SJCRH30 (cell line): ENCODE measurements at regions not wholly inside any gene's neighbourhood (a gene's known extent, or its start where the extent isn't known, plus 50 kb on each side); places are given as distances from the start of the nearest gene placed in this dataset.
A peak's percentile ranks its signal among the peaks of the same experiment; 100 is the strongest.

Experiments
- DNase-seq, 2 experiments: peaks; one replicate each; pipeline ENCODE4 v3.0.0-alpha.2; 2015 to 2020
- H3K27ac ChIP-seq: fragments of 250-450 bp; sonication (Bioruptor Pico); 2 replicates; pipeline ENCODE4 v1.5.1; 2020; ENCODE audit warnings: mild to moderate bottlenecking, moderate library complexity
- H3K27me3 ChIP-seq: fragments of 250-450 bp; sonication (Bioruptor Pico); 2 replicates; pipeline ENCODE4 v1.5.1; 2020; ENCODE audit warnings: mild to moderate bottlenecking, moderate library complexity
- H3K36me3 ChIP-seq: fragments of 250-450 bp; sonication (Bioruptor Pico); 2 replicates; pipeline ENCODE4 v1.5.1; 2020; ENCODE audit warnings: mild to moderate bottlenecking, moderate library complexity
- H3K4me1 ChIP-seq: fragments of 250-450 bp; sonication (Bioruptor Pico); 2 replicates; pipeline ENCODE4 v1.5.1; 2020; ENCODE audit warnings: mild to moderate bottlenecking, moderate library complexity
- H3K4me3 ChIP-seq: fragments of 250-450 bp; sonication (Bioruptor Pico); 2 replicates; pipeline ENCODE4 v1.5.1; 2020; ENCODE audit warnings: mild to moderate bottlenecking, moderate library complexity
- H3K9me3 ChIP-seq: fragments of 250-450 bp; sonication (Bioruptor Pico); replicated peaks from 2 replicates; pipeline ENCODE4 v1.5.1; 2020; ENCODE audit warnings: mild to moderate bottlenecking, moderate library complexity

DNA sequence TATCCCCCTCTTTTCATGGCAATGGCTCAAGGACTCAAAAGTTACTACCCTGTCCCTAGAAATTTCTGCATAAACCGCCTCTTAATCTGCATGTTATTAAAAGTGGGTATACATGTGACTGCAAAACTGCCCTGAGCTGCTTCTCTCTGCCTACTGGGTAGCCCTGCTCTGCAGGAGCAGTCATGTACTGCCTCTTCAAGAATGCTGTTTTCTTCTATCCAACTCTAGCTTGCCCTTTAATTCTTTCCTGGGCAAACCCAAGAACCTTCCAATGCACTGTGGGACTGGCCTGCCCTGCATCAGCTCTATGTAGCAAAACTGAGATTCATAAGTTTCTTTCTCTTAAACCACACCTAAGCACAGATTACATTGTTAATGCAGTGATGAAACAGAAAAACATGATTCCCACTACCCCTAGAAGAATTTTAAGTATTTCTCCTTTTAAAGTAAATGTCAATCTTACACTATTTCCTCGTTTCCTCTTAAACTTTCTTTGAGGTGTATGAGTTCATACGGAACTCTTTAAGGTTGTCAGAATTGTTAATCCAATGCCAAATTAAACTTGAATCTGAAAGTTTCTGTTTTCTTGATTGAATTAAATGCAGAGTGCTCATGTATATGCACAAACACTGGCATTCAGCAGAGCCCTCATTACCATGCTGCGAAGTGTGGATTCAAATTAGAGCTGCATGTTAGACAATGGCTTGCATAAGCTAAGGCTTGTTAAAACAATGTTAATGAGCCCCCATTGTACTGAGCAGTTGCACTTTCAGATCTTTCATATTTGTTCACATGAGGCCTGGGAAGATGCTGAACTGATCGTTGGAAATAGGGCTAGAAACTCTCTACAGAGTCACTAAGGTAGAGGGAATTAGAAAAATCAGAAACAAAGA, 669.9 kb upstream of the PCDH20 start:
- Histone ChIP-seq H3K9me3 (no peaks in the 10 kb centered on the region), H3K4me3 (no peak overlapping the region), H3K27me3 (no peaks in the 10 kb centered on the region), H3K36me3 (no peaks in the 10 kb centered on the region), H3K27ac (no peak overlapping the region), H3K4me1 (no peaks in the 10 kb centered on the region)
- no peak for DNase-seq

DNA sequence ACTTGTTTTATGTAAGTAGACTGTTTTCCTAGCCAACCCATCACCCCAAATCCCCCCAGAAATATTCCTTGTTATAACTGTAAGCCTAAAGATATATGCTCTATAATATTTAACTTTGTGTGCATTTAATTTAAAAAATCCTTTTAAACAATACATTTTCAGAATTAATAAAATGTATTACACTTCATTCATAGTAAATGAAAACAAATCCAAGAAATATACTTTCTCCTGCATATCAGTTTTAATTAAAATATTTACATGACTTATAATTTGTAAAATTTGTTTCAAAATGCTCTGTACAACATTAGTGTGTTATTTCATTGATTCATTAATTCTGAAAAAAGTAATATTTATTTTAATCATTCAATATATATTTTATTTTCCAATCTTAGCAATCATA, 669.1 kb upstream of the PCDH20 start:
- no peaks in the 10 kb centered on the region for H3K9me3 ChIP-seq
- no peaks in the 10 kb centered on the region for H3K27me3 ChIP-seq
- no peaks in the 10 kb centered on the region for H3K36me3 ChIP-seq
- H3K4me1 ChIP-seq = no peaks in the 10 kb centered on the region
- H3K4me3 ChIP-seq = no peak overlapping the region
- DNase-seq = no peak
- H3K27ac ChIP-seq = no peak overlapping the region

DNA sequence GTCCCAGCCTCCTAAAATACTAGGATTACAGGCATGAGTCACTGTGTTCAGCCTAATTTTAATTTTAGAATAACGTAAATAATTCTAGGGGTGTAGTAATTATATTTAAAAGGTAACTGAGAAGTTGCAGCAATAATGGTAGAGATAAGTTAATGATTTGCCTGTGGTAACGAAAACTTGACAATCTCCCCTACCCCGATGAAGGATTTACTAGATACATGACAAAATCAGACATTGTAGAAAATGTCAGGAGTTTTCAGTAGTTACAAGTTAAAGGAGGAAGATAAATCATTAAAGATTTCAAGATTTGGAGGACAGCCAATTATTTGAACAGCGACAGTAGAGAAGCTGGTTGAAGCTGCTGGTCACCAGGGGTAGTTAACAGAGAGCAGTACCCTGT, 652.2 kb upstream of the PCDH20 start:
- H3K36me3 ChIP-seq = no peaks in the 10 kb centered on the region
- H3K27me3 ChIP-seq = no peaks in the 10 kb centered on the region
- no peak for DNase-seq
- no peaks in the 10 kb centered on the region for H3K4me1 ChIP-seq
- H3K9me3 ChIP-seq = no peaks in the 10 kb centered on the region
- no peak overlapping the region for H3K27ac ChIP-seq
- no peak overlapping the region for H3K4me3 ChIP-seq

DNA sequence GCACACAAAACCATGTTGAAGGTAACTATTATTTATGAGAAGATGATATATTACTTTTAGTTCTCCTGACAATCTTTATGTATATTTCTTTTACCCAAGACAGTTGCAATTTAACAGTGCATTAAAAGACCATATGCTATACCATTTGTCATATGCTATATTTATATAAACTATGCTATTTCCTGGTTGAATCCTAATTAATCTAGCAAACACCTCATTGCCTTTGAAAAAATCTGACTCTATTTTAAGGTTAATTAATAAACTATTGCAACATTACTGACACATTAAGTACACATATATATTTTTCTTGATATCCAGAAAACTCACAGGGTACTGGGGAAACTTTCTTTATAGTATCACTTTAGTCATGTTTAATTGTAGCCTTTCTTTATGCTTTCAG, 649.4 kb upstream of the PCDH20 start:
- DNase-seq = no peak
- no peaks in the 10 kb centered on the region for H3K27me3 ChIP-seq
- H3K4me3 ChIP-seq = no peak overlapping the region
- H3K27ac ChIP-seq = no peak overlapping the region
- H3K9me3 ChIP-seq = no peaks in the 10 kb centered on the region
- no peaks in the 10 kb centered on the region for H3K4me1 ChIP-seq
- no peaks in the 10 kb centered on the region for H3K36me3 ChIP-seq

DNA sequence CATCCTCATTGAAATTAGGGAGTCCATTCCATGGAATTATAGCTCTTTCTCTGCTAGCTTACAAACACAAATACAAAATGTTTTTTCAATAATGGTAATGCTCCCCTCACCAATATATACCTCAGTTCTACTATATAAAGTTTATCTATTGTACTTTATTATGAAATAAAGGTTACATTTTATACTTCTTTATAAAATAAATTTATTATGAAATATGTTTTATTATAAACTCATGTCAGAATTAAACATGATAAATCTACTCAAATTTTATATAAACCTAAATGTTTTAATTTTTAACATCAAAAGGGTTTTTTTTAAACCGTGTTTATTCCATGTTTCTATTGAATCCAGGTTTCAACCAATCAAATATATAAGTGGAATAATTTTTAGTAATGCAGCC, 646.1 kb upstream of the PCDH20 start:
- no peak for DNase-seq
- Histone ChIP-seq H3K27ac (no peak overlapping the region), H3K4me1 (no peaks in the 10 kb centered on the region), H3K36me3 (no peaks in the 10 kb centered on the region), H3K9me3 (no peaks in the 10 kb centered on the region), H3K27me3 (no peaks in the 10 kb centered on the region), H3K4me3 (no peak overlapping the region)

DNA sequence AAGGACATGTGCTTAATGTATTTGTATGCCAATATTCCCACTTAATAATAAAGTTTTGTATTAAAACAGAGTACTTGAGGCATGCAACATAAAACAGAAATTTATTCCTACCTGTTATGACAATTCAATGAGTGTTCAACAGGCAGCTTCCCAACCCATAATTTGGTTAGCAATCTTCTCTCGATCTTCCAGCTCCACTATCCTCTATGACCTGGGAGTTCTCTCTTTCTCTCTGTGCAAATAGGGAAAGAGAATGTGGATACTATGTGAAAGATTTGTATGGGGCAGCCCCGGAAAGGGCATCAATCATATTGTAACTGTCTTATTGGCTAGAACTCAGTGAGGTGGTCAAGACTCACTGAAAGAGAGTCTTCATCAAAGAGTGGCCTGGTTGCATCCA, 644.9 kb upstream of the PCDH20 start:
- Histone ChIP-seq H3K4me1 (no peaks in the 10 kb centered on the region), H3K27me3 (no peaks in the 10 kb centered on the region), H3K27ac (no peak overlapping the region), H3K9me3 (no peaks in the 10 kb centered on the region), H3K4me3 (no peak overlapping the region), H3K36me3 (no peaks in the 10 kb centered on the region)
- DNase-seq = no peak

DNA sequence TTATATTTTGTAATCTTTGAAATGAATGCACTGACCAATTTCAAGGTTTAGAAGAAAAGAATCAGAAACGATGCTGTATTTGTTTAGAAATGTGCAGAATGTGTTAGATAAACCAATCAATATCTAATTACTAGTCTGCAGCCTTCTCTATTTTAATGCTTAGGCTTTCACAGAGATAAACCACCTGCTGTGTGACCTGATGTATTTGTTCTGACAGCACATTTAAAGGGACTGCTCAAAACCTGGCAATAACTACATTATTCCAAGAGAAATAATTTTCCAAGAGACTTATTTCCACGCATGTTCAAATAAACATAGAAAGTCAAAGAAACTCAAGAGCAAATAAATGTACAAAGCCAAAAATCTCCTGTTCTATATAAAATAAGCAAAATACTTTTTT, 641.6 kb upstream of the PCDH20 start:
- Histone ChIP-seq H3K9me3 (no peaks in the 10 kb centered on the region), H3K36me3 (peaks cover 2% of the 10 kb centered on the region; the same call in 1 of the 2 replicates), H3K4me3 (no peak overlapping the region), H3K27ac (no peak overlapping the region), H3K27me3 (no peaks in the 10 kb centered on the region), H3K4me1 (no peaks in the 10 kb centered on the region)
- no peak for DNase-seq

DNA sequence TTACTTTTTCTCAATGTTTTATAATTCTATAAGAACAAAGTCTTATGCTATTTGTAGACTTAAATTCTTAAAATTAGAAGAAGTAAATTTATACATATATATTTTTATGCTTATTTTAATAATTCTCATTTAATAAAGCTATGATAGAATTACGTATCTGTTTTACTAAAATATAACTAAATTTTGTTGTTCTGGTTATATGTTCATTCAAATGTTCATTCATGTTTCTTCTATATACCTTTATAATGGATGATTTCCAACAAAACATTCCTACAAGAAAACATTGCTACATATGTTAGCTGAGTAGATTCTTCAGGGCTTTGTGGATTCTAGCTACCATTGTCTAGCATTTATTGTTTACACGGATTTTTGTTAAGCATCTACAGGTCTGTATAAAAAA, 634.3 kb upstream of the PCDH20 start:
- H3K27me3 ChIP-seq = no peaks in the 10 kb centered on the region
- H3K4me1 ChIP-seq = no peaks in the 10 kb centered on the region
- no peak for DNase-seq
- no peaks in the 10 kb centered on the region for H3K9me3 ChIP-seq
- peaks cover 2% of the 10 kb centered on the region; the same call in 1 of the 2 replicates for H3K36me3 ChIP-seq
- no peak overlapping the region for H3K4me3 ChIP-seq
- no peak overlapping the region for H3K27ac ChIP-seq

DNA sequence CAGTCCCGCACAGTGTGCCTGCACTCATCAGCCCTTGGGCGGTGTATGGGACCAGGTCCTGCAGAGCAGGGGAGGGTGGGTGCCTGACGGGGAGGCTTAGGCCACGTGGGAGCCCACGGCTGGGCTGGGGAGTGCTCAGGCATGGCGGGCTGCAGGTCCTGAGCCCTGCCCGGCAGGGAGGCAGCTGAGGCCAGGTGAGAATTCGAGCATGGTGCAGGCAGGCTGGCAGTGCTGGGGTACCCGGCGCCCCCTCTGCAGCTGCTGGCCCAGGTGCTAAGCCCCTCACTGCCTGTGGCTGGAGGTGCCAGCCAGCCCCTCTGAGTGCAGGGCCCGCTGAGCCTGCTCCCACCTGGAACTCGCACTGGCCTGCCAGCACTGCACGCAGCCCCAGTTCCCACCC, 630.9 kb upstream of the PCDH20 start:
- Histone ChIP-seq H3K36me3 (no peaks in the 10 kb centered on the region), H3K4me3 (no peak overlapping the region), H3K27ac (no peak overlapping the region), H3K9me3 (no peaks in the 10 kb centered on the region), H3K27me3 (no peaks in the 10 kb centered on the region), H3K4me1 (no peaks in the 10 kb centered on the region)
- no peak for DNase-seq

DNA sequence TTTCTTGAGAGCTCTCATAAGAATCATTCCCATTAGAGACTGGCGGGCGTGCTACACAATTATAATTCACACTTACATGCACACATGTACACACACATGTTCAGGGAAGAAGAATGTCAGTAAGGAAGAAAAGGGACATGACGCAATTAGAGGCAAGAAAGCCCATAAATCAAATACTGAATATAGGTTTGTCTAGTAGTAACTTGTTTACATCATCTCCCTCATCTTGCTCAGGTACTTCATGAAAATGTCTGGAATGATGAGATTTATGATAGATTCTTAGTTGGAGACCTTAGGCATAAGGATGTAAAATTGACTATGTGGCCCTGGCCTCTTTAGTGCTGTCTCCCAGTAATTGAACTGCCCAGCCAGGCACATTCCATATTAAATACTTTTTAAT, 628.0 kb upstream of the PCDH20 start:
- DNase-seq = no peak
- Histone ChIP-seq H3K9me3 (no peaks in the 10 kb centered on the region), H3K36me3 (no peaks in the 10 kb centered on the region), H3K4me1 (no peaks in the 10 kb centered on the region), H3K27me3 (no peaks in the 10 kb centered on the region), H3K4me3 (no peak overlapping the region), H3K27ac (no peak overlapping the region)

DNA sequence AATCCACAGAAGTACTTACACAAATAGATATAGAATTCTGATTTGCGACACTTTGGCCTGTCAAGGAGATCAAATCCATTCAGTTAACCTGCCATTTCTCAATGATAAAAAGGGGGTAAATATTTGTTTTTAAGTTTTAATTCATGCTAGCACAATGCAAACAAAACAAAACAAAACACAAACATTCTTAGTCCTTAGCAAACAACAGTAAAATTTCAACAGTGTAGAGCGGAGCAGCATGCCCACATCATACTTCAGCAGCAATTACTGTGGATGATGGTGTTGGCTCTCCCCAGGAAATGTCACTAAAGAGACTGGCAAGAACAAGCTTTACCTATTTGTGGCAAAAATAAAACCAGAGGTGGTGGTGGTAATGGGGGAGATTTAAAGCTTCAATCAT, 625.2 kb upstream of the PCDH20 start:
- Histone ChIP-seq H3K9me3 (no peaks in the 10 kb centered on the region), H3K4me3 (no peak overlapping the region), H3K27me3 (no peaks in the 10 kb centered on the region), H3K27ac (no peak overlapping the region), H3K4me1 (no peaks in the 10 kb centered on the region), H3K36me3 (no peaks in the 10 kb centered on the region)
- no peak for DNase-seq

DNA sequence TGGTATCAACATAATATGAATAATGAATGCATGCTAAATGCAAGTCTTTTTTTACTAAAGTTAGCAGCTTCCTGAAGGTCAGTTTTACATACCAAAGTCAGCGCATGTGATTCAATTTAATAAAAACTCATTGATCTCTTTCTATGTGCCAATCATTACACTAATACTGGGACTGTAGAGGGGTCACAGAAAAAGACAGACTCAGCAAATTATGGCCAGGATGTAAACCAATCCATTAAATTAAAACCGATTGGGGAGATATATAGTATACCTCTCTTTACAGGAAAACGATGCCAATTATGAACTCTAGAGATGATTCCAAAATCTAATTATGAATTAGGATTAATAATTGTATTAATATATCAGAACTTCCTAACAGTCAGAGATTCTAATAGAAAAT, 624.4 kb upstream of the PCDH20 start:
- H3K4me3 ChIP-seq = no peak overlapping the region
- H3K9me3 ChIP-seq = no peaks in the 10 kb centered on the region
- no peak for DNase-seq
- no peaks in the 10 kb centered on the region for H3K27me3 ChIP-seq
- H3K36me3 ChIP-seq = no peaks in the 10 kb centered on the region
- no peak overlapping the region for H3K27ac ChIP-seq
- H3K4me1 ChIP-seq = no peaks in the 10 kb centered on the region

DNA sequence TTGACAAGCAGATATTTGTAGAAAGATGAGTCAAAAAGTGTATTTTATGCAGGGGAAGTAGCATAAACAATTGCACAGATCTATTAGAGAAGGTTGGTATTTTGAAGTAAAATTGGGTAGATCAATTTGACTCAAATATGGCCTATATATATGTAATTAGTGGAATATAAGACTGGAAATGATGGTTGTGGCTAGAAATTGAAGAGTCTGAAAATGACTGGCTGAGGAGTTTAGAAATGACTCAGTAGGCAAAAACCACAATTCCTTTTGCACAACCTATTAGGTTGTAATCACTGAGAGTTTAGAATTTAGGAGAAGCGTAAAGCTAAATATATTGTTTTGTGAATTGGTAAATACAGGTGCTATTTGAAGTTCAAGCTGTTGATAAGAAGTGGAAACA, 622.6 kb upstream of the PCDH20 start:
- no peak for DNase-seq
- H3K4me3 ChIP-seq = no peak overlapping the region

DNA sequence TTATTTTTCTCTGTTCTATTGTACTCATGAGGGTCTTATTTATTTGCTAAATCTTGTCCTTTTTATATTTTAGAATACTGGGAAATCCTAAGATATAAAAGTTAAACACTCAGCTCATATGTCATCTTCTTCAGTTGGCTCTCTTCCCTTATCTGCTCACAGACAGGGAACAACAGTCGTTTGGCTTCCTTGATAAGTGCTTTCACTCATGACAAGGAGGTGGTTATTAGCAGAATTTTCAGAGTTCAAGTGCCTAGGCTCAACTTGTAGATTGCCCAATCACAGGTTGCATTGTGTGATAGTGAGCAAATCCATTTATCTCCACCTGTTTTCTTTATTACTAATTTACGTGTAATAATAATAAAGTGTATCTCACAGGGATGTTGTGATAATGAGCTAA, 620.3 kb upstream of the PCDH20 start:
- Histone ChIP-seq H3K27me3 (no peaks in the 10 kb centered on the region), H3K27ac (no peak overlapping the region), H3K4me3 (no peak overlapping the region), H3K4me1 (no peaks in the 10 kb centered on the region), H3K36me3 (no peaks in the 10 kb centered on the region), H3K9me3 (no peaks in the 10 kb centered on the region)
- DNase-seq = no peak

More for the DNA sequence above, 622.6 kb upstream of the PCDH20 start:
- Histone ChIP-seq H3K36me3 (no peaks in the 10 kb centered on the region), H3K27me3 (no peaks in the 10 kb centered on the region), H3K4me1 (no peaks in the 10 kb centered on the region), H3K9me3 (no peaks in the 10 kb centered on the region), H3K27ac (no peak overlapping the region)

DNA sequence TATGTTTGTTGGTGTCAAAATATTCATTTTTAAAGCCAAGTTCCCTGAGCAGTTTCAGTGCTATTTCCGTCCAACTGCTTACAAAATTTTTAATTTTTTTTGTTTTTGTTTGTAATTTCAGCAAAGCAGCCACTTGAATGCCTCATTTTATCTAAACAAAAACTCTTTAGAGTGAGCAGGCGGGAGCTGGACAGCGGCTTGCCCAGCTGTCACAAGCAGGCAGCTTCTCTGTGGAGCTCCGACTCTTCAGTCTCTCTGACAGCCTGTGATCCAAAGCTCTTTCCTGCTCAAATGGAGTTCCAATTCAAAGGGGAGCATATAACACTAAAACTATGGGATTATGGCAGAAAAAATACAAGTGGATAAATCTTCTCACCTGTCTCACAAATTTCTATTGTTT, 618.3 kb upstream of the PCDH20 start:
- peak; percentile 15 to 25 for DNase-seq
- Histone ChIP-seq H3K27ac (no peak overlapping the region), H3K9me3 (no peaks in the 10 kb centered on the region), H3K36me3 (no peaks in the 10 kb centered on the region), H3K4me1 (no peaks in the 10 kb centered on the region), H3K27me3 (no peaks in the 10 kb centered on the region), H3K4me3 (no peak overlapping the region)

DNA sequence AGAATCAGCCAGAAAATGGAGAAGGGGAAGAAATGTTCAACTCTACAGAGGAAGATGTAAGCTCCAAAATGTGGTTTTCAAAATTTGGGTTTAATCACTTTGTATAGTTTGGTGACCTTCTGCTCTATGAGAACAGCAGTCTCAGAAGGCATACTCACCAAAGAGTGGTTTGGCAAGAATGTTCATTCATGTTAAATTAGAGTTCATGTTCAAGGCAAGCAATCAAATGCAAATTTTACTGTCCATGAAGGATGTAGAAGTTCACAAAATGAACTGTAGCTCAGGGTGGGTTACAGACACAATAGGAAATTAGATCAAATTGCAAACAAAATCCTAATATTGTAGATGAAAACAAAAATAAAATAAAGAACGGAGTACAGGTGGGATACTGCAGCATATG, 606.7 kb upstream of the PCDH20 start:
- DNase-seq = no peak
- H3K4me1 ChIP-seq = no peaks in the 10 kb centered on the region
- H3K27me3 ChIP-seq = no peaks in the 10 kb centered on the region
- H3K36me3 ChIP-seq = no peaks in the 10 kb centered on the region
- no peak overlapping the region for H3K4me3 ChIP-seq
- H3K9me3 ChIP-seq = no peaks in the 10 kb centered on the region
- no peak overlapping the region for H3K27ac ChIP-seq
